GM10266 (cell line): ENCODE measurements at regions not wholly inside any gene's neighbourhood (a gene's known extent, or its start where the extent isn't known, plus 50 kb on each side); places are given as distances from the start of the nearest gene placed in this dataset.

Experiments used
- DNase-seq: peaks from one replicate; pipeline ENCODE4 v3.0.0; 2012; ENCODE audit errors: extremely low spot score
- CTCF ChIP-seq: IDR thresholded peaks from 2 replicates; pipeline ENCODE4 v1.5.1; 2012; ENCODE audit warnings: mild to moderate bottlenecking, low read depth; ENCODE audit not compliant: control insufficient read depth, insufficient read depth; ENCODE audit errors: missing control alignments

DNA sequence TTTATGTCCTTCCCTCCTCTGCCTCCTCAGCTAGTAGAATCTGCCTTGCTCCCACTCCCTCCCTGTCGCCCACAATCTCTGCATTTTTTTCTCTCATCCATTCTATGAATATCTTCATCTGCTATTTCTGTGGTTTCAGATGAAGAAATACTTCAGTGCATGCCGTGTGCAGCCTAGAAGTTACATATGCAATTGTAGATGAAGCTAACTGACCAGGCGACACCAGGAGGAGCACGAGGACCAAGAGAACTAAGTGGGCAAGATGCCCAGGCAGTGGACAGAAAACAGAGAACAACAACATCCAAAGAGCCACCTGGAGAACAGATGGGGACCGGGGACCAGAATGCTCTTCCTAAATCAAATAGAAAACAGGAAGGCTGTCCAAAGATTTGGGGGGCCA lies 121.4 kb upstream of the ATP11B start:
- DNase-seq: no peak
- TF ChIP-seq CTCF: no peak

DNA sequence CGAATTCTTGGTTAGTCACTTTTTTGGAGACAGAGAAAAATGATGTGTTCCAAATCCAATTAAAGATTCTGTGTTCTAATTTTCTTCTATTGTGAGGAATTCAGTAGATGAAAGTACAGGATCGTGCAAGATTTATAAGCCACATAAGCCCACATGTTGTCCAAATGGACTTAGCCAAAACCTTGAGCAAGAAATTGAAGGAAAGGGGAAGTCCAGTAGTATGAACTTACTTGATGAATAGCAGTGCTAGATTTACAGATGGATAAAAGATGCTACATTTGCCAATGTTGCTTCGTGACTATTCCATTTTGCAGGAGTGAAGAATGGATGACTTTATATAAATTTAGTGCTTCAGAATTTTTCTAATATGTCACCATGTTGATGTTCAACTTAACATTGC lies 120.0 kb upstream of the ATP11B start:
- TF ChIP-seq CTCF: no peak
- no peak for DNase-seq

- peak; percentile 44 for TF ChIP-seq CTCF
- peak; percentile 88 for DNase-seq
Measured at GRCh38 chr3:182682263-182683241, 110.8 kb upstream of the ATP11B start.

- DNase-seq: peak; percentile 87
- TF ChIP-seq CTCF: peak; percentile 99
Measured at GRCh38 chr3:182683453-182683852, 109.9 kb upstream of the ATP11B start.

GRCh38 chr3:182683858-182684257 lies 109.4 kb upstream of the ATP11B start:
- TF ChIP-seq CTCF: no peak
- DNase-seq: no peak

GRCh38 chr3:182686033-182686886 lies 107.0 kb upstream of the ATP11B start:
- no peak for TF ChIP-seq CTCF
- DNase-seq: no peak
